HG02571 (cell line): ENCODE measurements at regions not wholly inside any gene's neighbourhood (a gene's known extent, or its start where the extent isn't known, plus 50 kb on each side); places are given as distances from the start of the nearest gene placed in this dataset.

Source experiments
- ATAC-seq: cut with Tn5 transposase; IDR thresholded peaks from one replicate; pipeline ENCODE4 v1.9.1; 2021; ENCODE audit warnings: mild to moderate bottlenecking, moderate library complexity; ENCODE audit not compliant: unreplicated experiment

DNA sequence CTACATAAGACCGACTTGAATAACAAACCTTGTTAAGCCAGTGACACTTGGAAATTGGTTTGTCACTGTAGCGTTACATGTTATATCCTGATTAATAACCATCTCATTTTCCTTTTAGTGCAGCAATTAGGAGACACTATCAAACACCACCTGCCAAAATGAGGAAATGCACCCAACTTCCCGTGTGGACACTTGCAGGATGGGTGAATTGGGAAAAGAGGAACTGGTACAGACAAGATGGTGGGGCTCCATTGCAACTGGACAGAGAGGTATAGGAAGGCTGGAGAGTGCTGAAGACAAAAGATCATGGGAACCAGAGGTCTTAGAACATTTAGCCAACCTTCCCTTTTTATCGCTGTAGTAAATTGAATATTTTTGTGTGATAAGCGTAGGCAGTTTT, 816.3 kb upstream of the HS6ST1 start:
- no peak for ATAC-seq

DNA sequence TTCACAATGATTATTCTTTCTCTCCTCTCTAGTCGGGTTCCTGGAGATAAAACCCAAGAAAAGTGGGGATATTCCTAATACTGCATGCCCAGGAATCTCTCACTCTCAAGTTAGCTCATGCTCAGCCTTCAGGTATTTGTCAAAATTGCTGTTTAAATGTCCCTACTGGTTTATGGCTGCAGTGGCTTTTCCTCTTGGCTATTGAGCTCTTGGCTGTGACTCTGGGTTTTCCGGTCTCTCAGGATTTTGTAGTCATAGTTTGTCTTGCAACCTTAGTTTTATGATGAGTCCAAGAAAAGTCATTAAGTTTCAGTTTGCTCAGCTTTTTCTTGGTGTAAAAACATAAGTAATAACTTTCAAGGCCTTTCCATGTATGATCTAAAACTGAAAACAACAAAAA, 820.7 kb upstream of the HS6ST1 start:
- no peak for ATAC-seq

GRCh38 chr2:129142465-129142864, 823.8 kb upstream of the HS6ST1 start:
- ATAC-seq = no peak

- no peak for ATAC-seq
Observed at GRCh38 chr2:129144082-129144791, 825.6 kb upstream of the HS6ST1 start.

DNA sequence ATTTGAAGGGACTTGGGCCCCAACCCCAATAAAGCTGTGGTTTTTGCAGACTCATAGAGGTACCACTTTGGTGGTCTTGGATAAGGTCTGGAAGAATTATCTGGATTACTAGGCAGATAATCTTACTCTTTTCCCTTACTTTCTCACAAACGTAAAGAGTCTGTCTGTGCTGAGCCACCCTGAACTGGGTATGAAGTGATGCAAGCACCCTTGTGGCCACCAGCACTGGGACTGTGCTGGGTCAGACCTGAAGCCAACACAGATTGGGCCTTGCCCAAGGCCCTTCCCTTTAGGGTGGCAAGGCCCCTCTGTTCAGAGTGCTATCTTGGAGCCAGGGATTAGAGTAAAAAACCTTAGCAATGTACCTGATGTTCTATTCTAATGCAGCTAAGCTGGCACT, 827.0 kb upstream of the RAB6C start:
- no peak for ATAC-seq

GRCh38 chr2:129160879-129161278, 818.6 kb upstream of the RAB6C start:
- ATAC-seq = no peak

GRCh38 chr2:129164220-129164949, 815.1 kb upstream of the RAB6C start:
- no peak for ATAC-seq

DNA sequence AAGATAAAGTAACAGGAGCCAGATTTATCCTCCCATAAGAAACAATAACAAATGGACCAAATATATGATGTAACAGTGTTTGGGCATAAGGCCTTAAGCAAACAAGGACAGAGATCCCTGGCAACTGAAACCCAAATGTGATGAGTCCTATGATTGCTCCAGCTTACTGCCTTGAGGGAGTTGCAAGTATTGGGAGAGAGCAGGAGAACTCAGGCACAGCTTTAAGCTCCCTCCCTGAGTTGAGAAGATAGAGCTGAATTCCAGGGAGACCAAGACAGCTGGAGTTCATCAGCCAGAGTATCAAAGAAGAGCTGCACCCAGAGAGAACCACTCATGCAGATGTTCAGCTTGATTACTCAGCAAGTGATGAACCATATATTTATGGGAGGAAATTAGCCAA, 814.5 kb upstream of the RAB6C start:
- ATAC-seq = no peak

DNA sequence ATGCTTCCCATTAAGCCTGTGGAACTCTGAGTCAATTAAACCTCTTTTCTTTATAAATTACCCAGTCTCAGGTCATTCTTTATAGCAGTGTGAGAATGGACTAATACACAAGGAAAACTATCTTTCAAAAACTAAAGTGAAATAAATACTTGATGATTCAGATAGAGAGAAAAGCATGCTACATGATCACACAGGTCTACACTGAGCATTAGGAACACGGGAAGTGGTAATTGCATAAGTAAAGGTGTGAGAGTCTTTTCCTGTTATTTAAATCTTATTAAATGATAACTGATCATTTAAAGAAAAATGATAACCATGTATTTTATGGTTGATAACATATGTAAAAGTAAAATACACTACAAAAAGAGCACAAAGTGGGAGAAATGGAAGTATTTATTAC, 812.0 kb upstream of the RAB6C start:
- ATAC-seq = no peak

DNA sequence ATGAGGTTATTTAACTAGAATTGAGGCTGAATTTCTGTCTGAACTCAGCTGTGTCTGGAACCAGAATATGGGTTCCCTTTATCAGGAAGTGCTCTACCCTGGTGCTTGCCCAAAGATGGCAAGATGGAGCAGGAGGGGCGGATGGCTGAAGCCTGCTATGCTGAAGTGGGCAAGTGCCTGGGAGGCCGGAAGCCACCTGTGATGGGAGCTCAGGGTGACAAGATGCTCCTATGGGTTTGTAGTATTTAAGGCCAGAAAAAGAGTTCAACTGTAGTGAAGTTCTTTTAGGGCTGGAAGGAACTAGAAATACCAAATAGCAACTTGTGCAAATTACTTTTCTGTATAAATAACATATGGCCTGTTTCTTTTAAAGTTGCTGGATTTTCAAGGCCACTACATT, 808.9 kb upstream of the RAB6C start:
- ATAC-seq = no peak

DNA sequence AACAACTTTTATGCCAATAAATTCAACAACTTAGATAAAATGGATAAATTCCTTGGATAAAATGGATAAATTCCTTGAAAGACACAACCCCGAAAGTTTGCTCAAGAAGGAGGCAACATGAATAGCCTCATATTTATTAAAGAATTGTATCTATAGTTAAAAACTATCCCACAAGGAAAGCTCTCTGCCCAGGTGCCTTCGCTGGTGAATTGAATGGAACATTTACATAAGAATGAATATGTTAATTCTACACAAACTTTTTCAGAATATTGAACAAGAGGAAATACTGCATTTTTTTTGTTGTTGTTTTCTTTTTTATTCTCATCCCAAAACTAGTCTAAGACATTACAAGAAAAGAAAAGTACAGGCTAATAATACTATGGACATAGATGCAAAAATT, 805.3 kb upstream of the RAB6C start:
- ATAC-seq = no peak

DNA sequence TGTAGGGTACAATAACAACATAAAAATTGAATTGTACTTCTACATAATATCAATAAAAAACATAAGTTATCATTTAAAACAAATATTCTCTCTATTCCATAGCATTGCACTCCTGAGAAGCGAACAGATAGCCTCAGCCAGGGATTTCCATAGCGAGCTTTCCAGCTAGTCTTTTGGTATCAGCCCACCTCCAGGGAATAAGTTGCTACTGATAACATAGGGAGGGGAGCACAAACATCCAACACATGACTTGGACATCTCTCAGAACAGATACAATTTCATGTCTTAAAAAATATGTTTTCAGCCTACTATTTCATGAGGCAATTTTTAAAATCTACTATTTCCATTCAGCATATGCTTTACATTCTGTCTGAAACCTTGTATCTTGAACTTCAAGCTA, 804.4 kb upstream of the RAB6C start:
- ATAC-seq = no peak

DNA sequence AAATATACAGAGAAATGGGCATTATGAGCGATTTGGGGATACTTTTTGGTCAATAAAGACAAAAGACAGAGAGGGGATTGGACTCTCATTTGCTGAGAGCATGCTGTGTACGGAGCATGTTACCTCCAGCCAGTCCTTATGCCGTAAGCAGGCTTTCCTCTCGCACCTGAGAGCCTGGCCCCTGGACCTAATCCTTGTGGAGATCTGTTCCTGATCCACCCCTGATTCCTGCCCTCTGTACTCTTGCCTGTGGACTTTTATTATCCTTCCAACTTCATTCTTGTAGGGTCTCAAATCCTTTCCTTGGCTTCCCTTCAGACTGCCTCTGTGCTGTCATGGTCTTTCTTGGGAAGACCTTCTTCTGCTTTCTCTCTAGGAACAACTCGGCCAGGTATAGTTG, 803.1 kb upstream of the RAB6C start:
- ATAC-seq = no peak

GRCh38 chr2:129178356-129178755, 801.1 kb upstream of the RAB6C start:
- no peak for ATAC-seq

GRCh38 chr2:129179199-129179598, 800.3 kb upstream of the RAB6C start:
- ATAC-seq = no peak

GRCh38 chr2:129180124-129180716, 799.2 kb upstream of the RAB6C start:
- no peak for ATAC-seq

DNA sequence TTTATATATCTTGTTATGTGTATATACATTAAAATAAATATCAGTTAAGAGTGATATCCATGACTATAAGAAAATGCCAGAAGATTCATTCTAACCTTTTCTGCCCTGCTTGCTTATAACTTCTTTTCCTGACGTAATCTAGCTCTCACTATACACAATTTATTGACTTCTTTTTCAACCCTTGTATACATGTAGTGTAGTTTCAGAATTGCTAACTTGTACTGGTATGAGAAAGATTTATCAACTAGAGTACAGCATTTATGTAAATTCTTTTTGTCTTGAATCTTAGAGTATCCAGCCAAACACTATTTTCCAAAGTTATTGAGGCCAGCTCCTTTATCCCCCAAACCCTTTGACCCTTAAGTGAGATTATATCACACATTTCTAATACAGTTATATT, 798.0 kb upstream of the RAB6C start:
- no peak for ATAC-seq

GRCh38 chr2:129181963-129182362, 797.5 kb upstream of the RAB6C start:
- no peak for ATAC-seq

GRCh38 chr2:129187343-129187742, 792.1 kb upstream of the RAB6C start:
- ATAC-seq = no peak

DNA sequence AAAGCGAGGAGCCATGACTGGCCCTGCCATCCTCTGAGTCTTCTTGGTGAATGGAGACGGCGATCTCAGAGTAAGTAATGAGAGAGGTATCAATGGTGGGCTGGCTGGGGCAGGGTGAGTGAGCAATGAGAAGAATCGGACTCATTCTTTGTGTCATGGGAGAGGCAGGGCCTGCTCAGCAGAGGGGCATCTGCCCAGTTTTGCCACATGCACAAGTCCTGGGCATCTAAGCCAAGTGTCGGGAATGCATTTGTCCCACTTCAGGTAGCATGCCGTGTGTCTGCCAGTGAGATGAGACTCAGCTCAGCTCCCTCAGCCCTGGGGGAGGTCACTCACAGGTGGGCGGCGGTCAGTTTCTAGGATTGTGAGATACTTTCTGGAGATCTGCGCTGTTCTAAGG, 791.0 kb upstream of the RAB6C start:
- no peak for ATAC-seq

DNA sequence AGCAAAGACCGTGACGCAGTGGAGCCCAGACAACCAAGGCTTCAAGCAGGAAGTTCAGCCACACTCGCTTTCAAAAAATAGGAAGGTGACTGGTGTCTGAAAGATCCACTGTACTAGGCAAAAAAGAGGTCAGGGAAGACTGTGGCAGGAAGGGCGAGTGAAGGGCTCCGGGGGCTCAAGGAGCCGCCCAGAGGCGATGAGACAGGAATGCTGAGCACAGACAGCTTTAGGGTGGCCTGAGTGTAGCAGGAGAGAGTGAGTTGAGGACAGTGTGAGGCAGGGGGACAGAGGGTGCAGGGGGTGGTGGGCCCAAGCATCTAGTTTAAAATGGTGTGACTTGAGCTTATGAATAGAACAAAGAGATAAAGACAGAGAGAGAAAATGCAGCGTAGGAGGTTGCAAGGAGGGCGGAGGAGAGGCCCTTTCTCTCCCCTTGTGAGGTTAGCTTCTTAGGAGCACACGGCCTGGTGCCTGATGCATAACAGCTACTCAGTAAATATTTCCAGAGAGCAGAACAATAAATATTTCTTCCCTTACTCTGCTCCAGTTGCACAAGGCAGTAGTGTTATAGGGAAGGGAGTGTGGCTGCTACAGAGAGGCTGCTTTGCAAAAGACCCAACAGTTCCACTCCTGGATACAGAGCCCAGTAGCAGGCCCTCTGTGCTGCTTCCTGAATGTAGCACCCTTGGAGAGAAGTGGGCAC, 789.7 kb upstream of the RAB6C start:
- ATAC-seq = no peak

GRCh38 chr2:129190494-129190893, 789.0 kb upstream of the RAB6C start:
- no peak for ATAC-seq
